GM13976 (cell line): ENCODE measurements at regions not wholly inside any gene's neighbourhood (a gene's known extent, or its start where the extent isn't known, plus 50 kb on each side); places are given as distances from the start of the nearest gene placed in this dataset.

Source experiments
- DNase-seq: peaks from one replicate; pipeline ENCODE4 v3.0.0; 2012; ENCODE audit warnings: low spot score
- in situ Hi-C: fragments of 300-500 bp; cut with MboI; formaldehyde crosslinking; loops from one replicate; pipeline ENCODE4 v1.12.0; 2022; ENCODE audit warnings: low sequenced_read_pairs, mixed read lengths, inconsistent platforms; ENCODE audit not compliant: unreplicated experiment
- TF ChIP-seq, protein P1 (sequence below): IDR thresholded peaks from 2 replicates; pipeline ENCODE4 v1.5.1; 2012; ENCODE audit warnings: borderline replicate concordance, mild to moderate bottlenecking; ENCODE audit not compliant: insufficient read depth; ENCODE audit errors: extremely low read depth, missing control alignments, control extremely low read depth

- TF ChIP-seq, protein P1, sequence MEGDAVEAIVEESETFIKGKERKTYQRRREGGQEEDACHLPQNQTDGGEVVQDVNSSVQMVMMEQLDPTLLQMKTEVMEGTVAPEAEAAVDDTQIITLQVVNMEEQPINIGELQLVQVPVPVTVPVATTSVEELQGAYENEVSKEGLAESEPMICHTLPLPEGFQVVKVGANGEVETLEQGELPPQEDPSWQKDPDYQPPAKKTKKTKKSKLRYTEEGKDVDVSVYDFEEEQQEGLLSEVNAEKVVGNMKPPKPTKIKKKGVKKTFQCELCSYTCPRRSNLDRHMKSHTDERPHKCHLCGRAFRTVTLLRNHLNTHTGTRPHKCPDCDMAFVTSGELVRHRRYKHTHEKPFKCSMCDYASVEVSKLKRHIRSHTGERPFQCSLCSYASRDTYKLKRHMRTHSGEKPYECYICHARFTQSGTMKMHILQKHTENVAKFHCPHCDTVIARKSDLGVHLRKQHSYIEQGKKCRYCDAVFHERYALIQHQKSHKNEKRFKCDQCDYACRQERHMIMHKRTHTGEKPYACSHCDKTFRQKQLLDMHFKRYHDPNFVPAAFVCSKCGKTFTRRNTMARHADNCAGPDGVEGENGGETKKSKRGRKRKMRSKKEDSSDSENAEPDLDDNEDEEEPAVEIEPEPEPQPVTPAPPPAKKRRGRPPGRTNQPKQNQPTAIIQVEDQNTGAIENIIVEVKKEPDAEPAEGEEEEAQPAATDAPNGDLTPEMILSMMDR = no peak
- in situ Hi-C loops = no loop called here
- DNase-seq = no peak
Measured at GRCh38 chr20:22489626-22490286, 94.6 kb downstream of the FOXA2 start.

GRCh38 chr20:22480336-22480735 is 104.0 kb downstream of the FOXA2 start:
- no peak for DNase-seq
- TF ChIP-seq, protein P1 = no peak
- in situ Hi-C loops = no loop called here

GRCh38 chr20:22475662-22476061 is 108.7 kb downstream of the FOXA2 start:
- no peak for DNase-seq
- TF ChIP-seq, protein P1 = no peak
- in situ Hi-C loops = no loop called here

DNA sequence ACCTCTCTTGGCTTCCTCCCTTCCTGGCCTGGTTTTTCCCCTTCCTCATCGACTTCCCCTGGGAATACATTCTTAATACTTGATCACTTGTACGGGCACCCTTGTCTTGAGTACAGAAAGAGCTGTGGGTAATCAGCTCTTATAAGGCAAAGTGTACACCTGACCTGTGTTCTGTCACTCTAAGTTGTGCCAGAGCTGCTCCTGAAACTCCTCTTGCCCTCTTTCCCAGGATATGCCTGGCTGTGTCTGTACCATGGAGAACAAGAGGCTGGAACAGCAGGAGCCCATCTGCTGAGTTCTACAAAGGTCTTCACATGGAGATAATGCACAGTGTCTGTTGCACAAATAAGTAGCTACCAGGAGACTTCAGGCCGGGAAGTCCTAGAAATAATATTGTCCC is 110.1 kb downstream of the FOXA2 start:
- no peak for DNase-seq
- TF ChIP-seq, protein P1 = no peak
- in situ Hi-C loops = no loop called here

GRCh38 chr20:22473293-22473692 is 111.1 kb downstream of the FOXA2 start:
- no peak for DNase-seq
- in situ Hi-C loops = no loop called here
- TF ChIP-seq, protein P1 = no peak

- TF ChIP-seq, protein P1 = no peak
- in situ Hi-C loops = no loop called here
- no peak for DNase-seq
Measured at GRCh38 chr20:22472447-22473100, 111.8 kb downstream of the FOXA2 start.
